ENCODE measurements at regions not wholly inside any gene's neighbourhood (a gene's known extent, or its start where the extent isn't known, plus 50 kb on each side); places are given as distances from the start of the nearest gene placed in this dataset.

DNA sequence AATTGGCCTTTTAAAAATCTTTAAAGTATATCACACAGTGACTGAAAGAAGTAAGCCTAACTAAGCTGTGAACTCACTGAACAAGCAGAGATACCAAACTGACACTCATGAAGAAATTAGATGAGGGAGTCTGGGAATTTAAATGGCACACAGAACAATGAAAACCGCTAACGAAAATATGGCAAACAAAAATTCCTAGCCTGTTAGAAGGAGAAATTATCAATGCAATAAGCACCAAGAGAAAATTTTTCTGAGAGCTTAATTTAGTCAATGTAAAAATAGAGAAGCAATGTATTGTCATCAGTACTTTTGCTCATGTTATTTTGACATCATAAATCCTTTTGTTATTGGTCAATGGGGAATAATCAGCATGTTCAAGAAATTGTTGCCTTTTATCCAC, 291.1 kb upstream of the PDZRN3 start:
- Histone ChIP-seq H3K4me1 (no peaks in the 10 kb centered on the region), H3K27ac (no peak overlapping the region), H3K4me3 (no peak overlapping the region), H3K27me3 (no peaks in the 10 kb centered on the region), H3K9me3 (no peaks in the 10 kb centered on the region), H3K36me3 (no peaks in the 10 kb centered on the region)
- no peak for TF ChIP-seq EP300 (IDR thresholded peaks at IDR 0.05)
- TF ChIP-seq, protein P1, sequence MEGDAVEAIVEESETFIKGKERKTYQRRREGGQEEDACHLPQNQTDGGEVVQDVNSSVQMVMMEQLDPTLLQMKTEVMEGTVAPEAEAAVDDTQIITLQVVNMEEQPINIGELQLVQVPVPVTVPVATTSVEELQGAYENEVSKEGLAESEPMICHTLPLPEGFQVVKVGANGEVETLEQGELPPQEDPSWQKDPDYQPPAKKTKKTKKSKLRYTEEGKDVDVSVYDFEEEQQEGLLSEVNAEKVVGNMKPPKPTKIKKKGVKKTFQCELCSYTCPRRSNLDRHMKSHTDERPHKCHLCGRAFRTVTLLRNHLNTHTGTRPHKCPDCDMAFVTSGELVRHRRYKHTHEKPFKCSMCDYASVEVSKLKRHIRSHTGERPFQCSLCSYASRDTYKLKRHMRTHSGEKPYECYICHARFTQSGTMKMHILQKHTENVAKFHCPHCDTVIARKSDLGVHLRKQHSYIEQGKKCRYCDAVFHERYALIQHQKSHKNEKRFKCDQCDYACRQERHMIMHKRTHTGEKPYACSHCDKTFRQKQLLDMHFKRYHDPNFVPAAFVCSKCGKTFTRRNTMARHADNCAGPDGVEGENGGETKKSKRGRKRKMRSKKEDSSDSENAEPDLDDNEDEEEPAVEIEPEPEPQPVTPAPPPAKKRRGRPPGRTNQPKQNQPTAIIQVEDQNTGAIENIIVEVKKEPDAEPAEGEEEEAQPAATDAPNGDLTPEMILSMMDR (IDR thresholded peaks at IDR 0.05), result no peak
- 73 to 76% methylated on average over 2 of the region's 2 CpGs for WGBS, 2 donors
- DNase-seq (ENCODE audit: low spot score in 2 of 2), result no peak

DNA sequence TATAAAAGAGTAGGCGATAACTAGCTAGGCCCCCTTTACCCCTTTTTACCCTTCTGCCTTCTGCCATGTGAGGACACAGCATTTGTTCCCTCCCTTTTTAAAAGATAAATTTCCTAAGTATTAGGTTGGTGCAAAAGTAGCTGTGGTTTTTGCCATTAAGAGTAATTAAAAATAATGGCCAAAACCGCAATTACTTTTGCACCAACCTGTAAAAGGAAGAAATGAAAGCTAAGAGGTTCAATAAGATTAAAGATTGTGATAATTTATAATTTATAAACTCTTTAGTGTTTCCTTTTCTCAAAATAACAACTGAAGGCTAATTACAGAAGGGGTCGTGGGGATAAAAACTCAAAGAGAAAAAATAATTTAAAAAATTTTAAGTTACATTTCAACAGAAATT, 283.5 kb upstream of the PDZRN3 start:
- Histone ChIP-seq H3K36me3 (no peaks in the 10 kb centered on the region), H3K9me3 (peaks cover 0 to 3% (median 0%) of the 10 kb centered on the region in 4 donors), H3K4me3 (no peak overlapping the region), H3K27ac (no peak overlapping the region), H3K27me3 (no peaks in the 10 kb centered on the region), H3K4me1 (no peaks in the 10 kb centered on the region)
- TF ChIP-seq EP300 (IDR thresholded peaks at IDR 0.05), result no peak
- TF ChIP-seq, protein P1 (IDR thresholded peaks at IDR 0.05), result no peak
- TF ChIP-seq POLR2A (IDR thresholded peaks at IDR 0.05), result no peak
- 92 to 94% methylated on average over 3 of the region's 3 CpGs for WGBS, 2 donors
- no peak for DNase-seq (ENCODE audit: low spot score in 2 of 2)

DNA sequence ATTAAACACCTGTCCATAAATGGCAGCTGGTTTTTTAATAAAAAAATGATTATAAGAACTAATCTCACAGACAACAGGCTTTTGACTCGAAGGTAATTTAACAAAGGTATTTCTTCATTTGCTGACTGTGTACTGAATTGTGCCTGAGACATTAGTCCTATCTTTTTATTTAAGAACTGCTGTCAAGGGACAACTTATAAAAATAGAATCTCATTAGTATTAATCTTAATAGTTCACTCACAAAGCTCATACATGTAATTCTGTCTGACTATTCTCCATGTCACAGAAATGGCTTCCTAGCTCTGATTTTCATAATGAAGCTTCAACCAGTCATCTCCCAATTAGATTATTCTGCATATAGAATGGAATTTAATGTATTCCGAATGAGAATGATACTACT, 276.9 kb upstream of the PDZRN3 start:
- Histone ChIP-seq H3K4me1 (no peaks in the 10 kb centered on the region), H3K4me3 (no peak overlapping the region), H3K36me3 (no peaks in the 10 kb centered on the region), H3K9me3 (peaks cover 0 to 3% (median 0%) of the 10 kb centered on the region in 4 donors), H3K27ac (no peak overlapping the region), H3K27me3 (no peaks in the 10 kb centered on the region)
- TF ChIP-seq, protein P1 (IDR thresholded peaks at IDR 0.05), result no peak
- TF ChIP-seq POLR2A (IDR thresholded peaks at IDR 0.05), result no peak
- TF ChIP-seq EP300 (IDR thresholded peaks at IDR 0.05), result no peak
- DNase-seq (ENCODE audit: low spot score in 2 of 2), result no peak
- 61 to 71% methylated on average over 2 of the region's 2 CpGs for WGBS, 2 donors

DNA sequence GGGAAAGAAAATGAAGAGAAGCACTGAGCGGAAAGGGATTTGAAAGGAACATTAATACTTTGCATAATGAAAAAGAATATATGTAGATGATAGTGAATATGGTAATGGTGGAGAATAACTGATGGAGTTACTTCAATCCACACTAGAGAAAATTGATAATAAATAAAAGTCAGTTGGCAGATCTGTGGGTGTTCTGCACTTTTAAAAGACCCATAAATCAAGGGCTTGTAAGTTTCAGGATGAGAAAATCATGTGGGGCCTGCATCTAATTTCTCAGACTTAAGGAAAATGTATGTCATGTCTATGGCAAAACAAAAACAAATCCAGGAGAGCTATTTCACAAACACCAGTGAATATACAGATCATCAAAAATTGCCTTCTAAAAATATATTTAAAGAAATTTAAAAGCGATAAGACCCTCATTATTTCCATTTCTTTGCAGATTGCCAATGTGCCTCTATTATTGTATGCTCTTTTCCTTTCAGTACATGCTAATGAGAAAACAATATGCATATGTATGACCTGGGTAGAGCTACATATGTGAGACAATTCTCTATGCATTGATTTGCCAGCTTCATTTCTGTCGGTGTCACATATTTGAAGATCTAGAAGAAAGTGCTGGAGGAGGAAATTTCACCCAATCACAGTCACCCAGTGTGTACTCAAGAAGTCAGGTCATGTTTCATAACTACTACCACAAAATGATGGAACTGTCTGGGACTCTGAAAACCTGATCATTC, 269.9 kb upstream of the PDZRN3 start:
- Histone ChIP-seq H3K27me3 (no peaks in the 10 kb centered on the region), H3K9me3 (no peaks in the 10 kb centered on the region), H3K4me3 (no peak overlapping the region), H3K27ac (no peak overlapping the region), H3K4me1 (no peaks in the 10 kb centered on the region), H3K36me3 (no peaks in the 10 kb centered on the region)
- TF ChIP-seq, protein P1 (IDR thresholded peaks at IDR 0.05), result no peak
- TF ChIP-seq EP300 (IDR thresholded peaks at IDR 0.05) (no peak), POLR2A (IDR thresholded peaks at IDR 0.05) (no peak)
- WGBS, 2 donors, result 85 to 89% methylated on average over 3 of the region's 3 CpGs
- no peak for DNase-seq (ENCODE audit: low spot score in 2 of 2)

DNA sequence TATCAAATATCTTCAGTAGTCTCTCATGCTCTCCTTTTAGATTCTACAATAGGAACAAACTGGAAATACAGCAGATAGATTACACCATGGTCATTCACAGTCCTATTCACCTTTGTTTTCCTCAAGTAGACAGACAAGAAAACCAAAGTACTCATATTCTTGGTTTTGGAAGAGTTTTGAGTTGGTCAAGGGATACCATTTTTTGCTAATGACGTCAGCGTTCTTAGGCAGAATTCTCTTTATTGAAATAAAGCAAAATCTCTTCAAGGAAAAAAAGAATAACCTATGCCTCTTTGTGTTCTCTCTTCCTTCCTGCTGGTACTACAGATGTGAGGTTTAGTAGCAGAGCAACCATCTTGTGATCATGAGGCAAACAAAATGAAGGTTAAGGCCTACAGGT, 268.3 kb upstream of the PDZRN3 start:
- DNase-seq (ENCODE audit: low spot score in 2 of 2), result no peak
- Histone ChIP-seq H3K36me3 (no peaks in the 10 kb centered on the region), H3K4me3 (no peak overlapping the region), H3K27ac (no peak overlapping the region), H3K9me3 (no peaks in the 10 kb centered on the region), H3K27me3 (no peaks in the 10 kb centered on the region), H3K4me1 (no peaks in the 10 kb centered on the region)
- no peak for TF ChIP-seq EP300 (IDR thresholded peaks at IDR 0.05)
- TF ChIP-seq, protein P1 (IDR thresholded peaks at IDR 0.05), result no peak
- no peak for TF ChIP-seq POLR2A (IDR thresholded peaks at IDR 0.05)
- 93 to 99% methylated on average over 2 of the region's 2 CpGs for WGBS, 2 donors

Measured in tibial nerve (tissue), 4 donors.